ENCODE measurements at regions not wholly inside any gene's neighbourhood (a gene's known extent, or its start where the extent isn't known, plus 50 kb on each side); places are given as distances from the start of the nearest gene placed in this dataset.

DNA sequence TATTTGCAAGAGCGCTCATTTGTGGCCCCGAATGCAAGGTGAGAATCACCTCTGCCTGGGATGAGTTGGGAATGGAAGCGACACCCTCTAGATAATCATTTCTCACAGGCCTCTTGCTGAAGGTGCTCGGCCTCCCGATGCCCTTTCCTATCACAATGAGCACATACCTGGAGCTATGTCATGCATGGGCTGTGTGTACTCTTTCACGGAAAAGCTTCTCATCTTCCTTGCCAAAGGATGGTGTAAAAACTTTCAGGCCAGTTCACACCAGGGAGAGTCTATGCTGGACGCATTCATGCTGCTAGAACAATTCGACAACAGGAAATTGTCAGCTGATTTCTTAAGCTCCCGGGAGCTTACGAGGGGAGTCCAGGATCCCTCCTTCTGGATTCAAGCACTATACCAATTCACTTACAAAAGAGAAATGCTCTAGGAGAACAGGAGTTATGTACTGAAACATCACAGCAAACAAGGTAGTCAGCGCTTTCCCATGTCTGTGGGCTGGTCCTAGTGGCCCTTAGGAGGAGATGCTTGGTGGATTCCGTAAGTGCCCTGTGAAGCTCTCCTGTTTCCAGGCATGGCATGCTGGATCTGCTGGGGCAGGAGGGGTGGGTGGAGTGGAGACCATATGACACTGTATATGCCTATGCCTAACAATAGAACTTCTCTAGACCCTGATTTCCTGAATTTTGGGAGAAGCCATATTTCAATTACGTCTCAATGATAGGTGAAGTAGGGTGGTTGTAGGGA is 53.1 kb upstream of the B3GAT1 start:
- Mint-ChIP-seq H3K27me3 (ENCODE audit: low read depth) (peaks cover 76% of the 10 kb centered on the region), H3K9me3 (no peaks in the 10 kb centered on the region; a peak in 1 of 5 replicates), H3K36me3 (ENCODE audit: insufficient read depth in 1 of 3, low read depth in 3 of 3) (no peaks in the 10 kb centered on the region), H3K27ac (no peak overlapping the region; a peak in 1 of 7 replicates), H3K4me3 (no peak overlapping the region), H3K4me1 (peaks cover 26 to 32% of the 10 kb centered on the region in 2 experiments)
- no peak overlapping the region for H4K8ac ChIP-seq (replicated peaks; ENCODE audit: insufficient read length, low read depth, low read length)
- no peak overlapping the region for H2BK15ac ChIP-seq (ENCODE audit: low read depth, low read length)
- H2AK5ac ChIP-seq (ENCODE audit: insufficient read length, low read length), result no peak overlapping the region
- H3K79me1 ChIP-seq (ENCODE audit: insufficient read depth, low read depth, low read length, poor library complexity, severe bottlenecking), result no peaks in the 10 kb centered on the region
- H3K23me2 ChIP-seq (ENCODE audit: insufficient read length, low read depth, low read length, poor library complexity, severe bottlenecking), result no peaks in the 10 kb centered on the region
- TF ChIP-seq, protein P1, sequence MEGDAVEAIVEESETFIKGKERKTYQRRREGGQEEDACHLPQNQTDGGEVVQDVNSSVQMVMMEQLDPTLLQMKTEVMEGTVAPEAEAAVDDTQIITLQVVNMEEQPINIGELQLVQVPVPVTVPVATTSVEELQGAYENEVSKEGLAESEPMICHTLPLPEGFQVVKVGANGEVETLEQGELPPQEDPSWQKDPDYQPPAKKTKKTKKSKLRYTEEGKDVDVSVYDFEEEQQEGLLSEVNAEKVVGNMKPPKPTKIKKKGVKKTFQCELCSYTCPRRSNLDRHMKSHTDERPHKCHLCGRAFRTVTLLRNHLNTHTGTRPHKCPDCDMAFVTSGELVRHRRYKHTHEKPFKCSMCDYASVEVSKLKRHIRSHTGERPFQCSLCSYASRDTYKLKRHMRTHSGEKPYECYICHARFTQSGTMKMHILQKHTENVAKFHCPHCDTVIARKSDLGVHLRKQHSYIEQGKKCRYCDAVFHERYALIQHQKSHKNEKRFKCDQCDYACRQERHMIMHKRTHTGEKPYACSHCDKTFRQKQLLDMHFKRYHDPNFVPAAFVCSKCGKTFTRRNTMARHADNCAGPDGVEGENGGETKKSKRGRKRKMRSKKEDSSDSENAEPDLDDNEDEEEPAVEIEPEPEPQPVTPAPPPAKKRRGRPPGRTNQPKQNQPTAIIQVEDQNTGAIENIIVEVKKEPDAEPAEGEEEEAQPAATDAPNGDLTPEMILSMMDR (conservative IDR thresholded peaks at IDR 0.05), result no peak
- H3K79me2 ChIP-seq (ENCODE audit: insufficient read depth, low read length), result no peaks in the 10 kb centered on the region
- H3K9me3 ChIP-seq (ENCODE audit: control insufficient read depth, low read depth, low read length), result no peaks in the 10 kb centered on the region
- no peak overlapping the region for H2BK5ac ChIP-seq (ENCODE audit: insufficient read length, low read length)
- H2BK20ac ChIP-seq (ENCODE audit: low read depth, low read length, poor library complexity, severe bottlenecking), result no peak overlapping the region
- H3K4ac ChIP-seq (ENCODE audit: low read depth, low read length), result no peak overlapping the region
- no peak overlapping the region for H3T11ph ChIP-seq (ENCODE audit: low read length)
- H3K27me3 ChIP-seq (ENCODE audit: insufficient read depth, low read length), result peaks cover 4% of the 10 kb centered on the region; the same call in 1 of the 2 replicates
- no peak overlapping the region for H4K91ac ChIP-seq (ENCODE audit: insufficient read length, low read depth, low read length)
- WGBS (ENCODE audit: extremely low coverage, insufficient read length, low lambda C conversion rate), result no CpG with 5 or more reads among the region's 13 CpGs
- H4K5ac ChIP-seq (ENCODE audit: insufficient read length, low read depth, low read length), result no peak overlapping the region
- H3K27ac ChIP-seq (ENCODE audit: insufficient read length, low read depth, low read length), result no peak overlapping the region
- no peaks in the 10 kb centered on the region for H3K4me1 ChIP-seq (ENCODE audit: insufficient read depth, low read length)
- no peak overlapping the region for H3K4me2 ChIP-seq (ENCODE audit: insufficient read depth, insufficient read length, low read length)
- no peaks in the 10 kb centered on the region for H4K20me1 ChIP-seq (ENCODE audit: control insufficient read depth, insufficient read depth, insufficient read length)
- H3K18ac ChIP-seq (ENCODE audit: insufficient read length, low read depth, low read length), result no peak overlapping the region
- no peak overlapping the region for H2AFZ ChIP-seq (ENCODE audit: low read length)
- no peak overlapping the region for H3K9ac ChIP-seq (ENCODE audit: extremely low read depth, insufficient read length, low read length)
- no peak overlapping the region for H3K14ac ChIP-seq (ENCODE audit: insufficient read depth, low read length)
- no peak overlapping the region for H2BK12ac ChIP-seq (ENCODE audit: insufficient read length, low read depth, low read length)
- DNase-seq, result no peak
- no peak overlapping the region for H3K23ac ChIP-seq (ENCODE audit: insufficient read length, low read depth, low read length)
- no peak overlapping the region for H3K56ac ChIP-seq (ENCODE audit: insufficient read length, low read depth, low read length)
- H2BK120ac ChIP-seq (ENCODE audit: low read depth, low read length, poor library complexity, severe bottlenecking), result no peak overlapping the region
